ENCODE measurements at regions not wholly inside any gene's neighbourhood (a gene's known extent, or its start where the extent isn't known, plus 50 kb on each side); places are given as distances from the start of the nearest gene placed in this dataset.

- DNase-seq, result no peak
Observed at GRCh38 chr18:32542221-32542798, 71.6 kb upstream of the GAREM1 start.

GRCh38 chr18:32530947-32531651, 60.4 kb upstream of the GAREM1 start:
- no peak for DNase-seq

- no peak for DNase-seq
Observed at GRCh38 chr18:32529722-32530420, 59.2 kb upstream of the GAREM1 start.

DNA sequence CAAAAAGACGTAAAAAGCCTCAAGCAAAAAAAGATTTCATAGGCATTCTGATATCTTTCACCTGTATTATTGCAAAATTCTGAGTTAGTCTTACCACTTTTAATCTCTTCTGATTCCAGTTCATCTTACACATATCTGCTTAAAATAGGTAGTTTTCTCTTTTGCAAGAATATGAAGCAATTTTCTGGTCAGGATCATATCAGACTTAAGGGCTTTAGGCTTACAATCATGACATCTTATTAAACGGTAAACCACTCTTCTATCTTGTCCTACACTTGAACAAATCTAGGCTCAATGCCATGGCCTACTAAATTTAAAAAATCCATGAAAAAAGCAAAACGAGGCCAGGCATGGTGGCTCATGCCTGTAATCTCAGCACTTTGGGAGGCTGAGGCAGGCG, 50.1 kb upstream of the GAREM1 start:
- no peak for DNase-seq

Data from GDM1 (cell line).